HEK293T (cell line): ENCODE measurements at regions not wholly inside any gene's neighbourhood (a gene's known extent, or its start where the extent isn't known, plus 50 kb on each side); places are given as distances from the start of the nearest gene placed in this dataset.

Experiments used
- CTCF ChIA-PET: fragments of 350-600 bp; formaldehyde crosslinking; extraction: SDS; loops from one replicate; lab custom pipeline; 2021; ENCODE audit warnings: antibody characterized with exemption, inconsistent platforms; lab: Yijun Ruan, JAX
- POLR2A ChIA-PET: fragments of 350-600 bp; formaldehyde crosslinking; extraction: SDS; loops from one replicate; lab custom pipeline; 2020; ENCODE audit warnings: antibody characterized with exemption, inconsistent platforms; lab: Yijun Ruan, JAX
- DNase-seq: peaks from one replicate; pipeline ENCODE4 v3.0.0; 2012; ENCODE audit warnings: mixed read lengths; ENCODE audit errors: extremely low spot score
- ARNT ChIP-seq: fragments of 450-650 bp; IDR thresholded peaks from 2 replicates; pipeline ENCODE4 v1.6.1; 2017; ENCODE audit warnings: mild to moderate bottlenecking
- BHLHE40 ChIP-seq: fragments of 450-650 bp; IDR thresholded peaks from 2 replicates; pipeline ENCODE4 v1.6.1; 2016; ENCODE audit warnings: mild to moderate bottlenecking, moderate library complexity, borderline replicate concordance
- CTBP1 ChIP-seq: fragments of 450-650 bp; IDR thresholded peaks from 2 replicates; pipeline ENCODE4 v1.6.1; 2016; ENCODE audit warnings: borderline replicate concordance
- ELF4 ChIP-seq: fragments of 450-650 bp; IDR thresholded peaks from 2 replicates; pipeline ENCODE4 v1.6.1; 2017; ENCODE audit warnings: antibody characterized with exemption
- FOXA1 ChIP-seq: fragments of 450-650 bp; IDR thresholded peaks from 2 replicates; pipeline ENCODE4 v1.6.1; 2016; ENCODE audit warnings: mild to moderate bottlenecking
- FOXK2 ChIP-seq: fragments of 450-650 bp; IDR thresholded peaks from 2 replicates; pipeline ENCODE4 v1.6.1; 2016; ENCODE audit warnings: mild to moderate bottlenecking
- FOXM1 ChIP-seq: fragments of 450-650 bp; IDR thresholded peaks from 2 replicates; pipeline ENCODE4 v1.6.1; 2017; ENCODE audit warnings: mild to moderate bottlenecking, borderline replicate concordance
- HDGF ChIP-seq: fragments of 450-650 bp; IDR thresholded peaks from 2 replicates; pipeline ENCODE4 v1.6.1; 2017; ENCODE audit warnings: antibody characterized with exemption, borderline replicate concordance
- L3MBTL2 ChIP-seq: fragments of 450-650 bp; conservative IDR thresholded peaks from 2 replicates; pipeline ENCODE4 v1.6.1; 2016; ENCODE audit warnings: mild to moderate bottlenecking
- LEF1 ChIP-seq: fragments of 450-650 bp; IDR thresholded peaks from 2 replicates; pipeline ENCODE4 v1.6.1; 2017; ENCODE audit warnings: mild to moderate bottlenecking, borderline replicate concordance
- NFRKB ChIP-seq: fragments of 450-650 bp; IDR thresholded peaks from 2 replicates; pipeline ENCODE4 v1.6.1; 2016; ENCODE audit warnings: mild to moderate bottlenecking, moderate library complexity
- PKNOX1 ChIP-seq: fragments of 450-650 bp; IDR thresholded peaks from 2 replicates; pipeline ENCODE4 v1.6.1; 2016
- SP1 ChIP-seq: fragments of 450-650 bp; IDR thresholded peaks from 2 replicates; pipeline ENCODE4 v1.6.1; 2017
- SUZ12 ChIP-seq: fragments of 450-650 bp; IDR thresholded peaks from 2 replicates; pipeline ENCODE4 v1.6.1; 2016; ENCODE audit warnings: mild to moderate bottlenecking
- TARDBP ChIP-seq: fragments of 450-650 bp; IDR thresholded peaks from 2 replicates; pipeline ENCODE4 v1.6.1; 2016
- ZNF384 ChIP-seq: fragments of 450-650 bp; IDR thresholded peaks from 2 replicates; pipeline ENCODE4 v1.6.1; 2016

GRCh38 chr1:112267206-112267605 is 128.8 kb upstream of the CTTNBP2NL start:
- ChIA-PET POLR2A (no interaction called here), CTCF (no interaction called here)
- TF ChIP-seq TARDBP (no peak), PKNOX1 (no peak), BHLHE40 (no peak), FOXM1 (no peak), NFRKB (no peak), L3MBTL2 (no peak), CTBP1 (no peak)
- no peak for DNase-seq

GRCh38 chr1:112267929-112268328 is 128.1 kb upstream of the CTTNBP2NL start:
- DNase-seq, result no peak
- TF ChIP-seq SUZ12, result no peak
- no peak for TF ChIP-seq ARNT
- no peak for TF ChIP-seq FOXK2
- no peak for TF ChIP-seq CTBP1
- no peak for TF ChIP-seq HDGF
- TF ChIP-seq SP1, result no peak
- TF ChIP-seq BHLHE40, result no peak
- no peak for TF ChIP-seq ELF4
- no peak for TF ChIP-seq NFRKB
- TF ChIP-seq FOXA1, result no peak
- no peak for TF ChIP-seq ZNF384
- TF ChIP-seq L3MBTL2, result no peak
- no peak for TF ChIP-seq TARDBP
- no peak for TF ChIP-seq PKNOX1
- no peak for TF ChIP-seq FOXM1
- TF ChIP-seq LEF1, result no peak
- POLR2A ChIA-PET, result no interaction called here
- CTCF ChIA-PET, result no interaction called here

- TF ChIP-seq ZNF384 (no peak), L3MBTL2 (no peak), ARNT (no peak), BHLHE40 (no peak), TARDBP (no peak), PKNOX1 (no peak), FOXA1 (no peak), SP1 (no peak), NFRKB (no peak), FOXM1 (no peak), CTBP1 (no peak), LEF1 (no peak), SUZ12 (no peak), ELF4 (no peak), HDGF (no peak), FOXK2 (no peak)
- POLR2A ChIA-PET, result no interaction called here
- CTCF ChIA-PET, result no interaction called here
- DNase-seq, result no peak
Measured at GRCh38 chr1:112268408-112268807, 127.6 kb upstream of the CTTNBP2NL start.

GRCh38 chr1:112271270-112271669 is 124.7 kb upstream of the CTTNBP2NL start:
- POLR2A ChIA-PET, result no interaction called here
- CTCF ChIA-PET, result no interaction called here
- no peak for DNase-seq
- TF ChIP-seq SP1 (no peak), ZNF384 (no peak), PKNOX1 (no peak), L3MBTL2 (no peak), FOXK2 (no peak), SUZ12 (no peak), NFRKB (no peak), LEF1 (no peak), ARNT (no peak)

- TF ChIP-seq HDGF (no peak), PKNOX1 (no peak), FOXA1 (no peak), BHLHE40 (no peak), FOXM1 (no peak), ELF4 (no peak), TARDBP (no peak), L3MBTL2 (no peak), FOXK2 (no peak), ZNF384 (no peak), ARNT (no peak), SP1 (no peak)
- DNase-seq, result no peak
- CTCF ChIA-PET, result no interaction called here
- POLR2A ChIA-PET, result no interaction called here
Measured at GRCh38 chr1:112272101-112272772, 123.8 kb upstream of the CTTNBP2NL start.

GRCh38 chr1:112284796-112285195 is 111.2 kb upstream of the CTTNBP2NL start:
- TF ChIP-seq SUZ12, result no peak
- TF ChIP-seq FOXK2, result no peak
- TF ChIP-seq ZNF384, result no peak
- no peak for TF ChIP-seq BHLHE40
- no peak for TF ChIP-seq L3MBTL2
- TF ChIP-seq SP1, result no peak
- no peak for TF ChIP-seq CTBP1
- no peak for TF ChIP-seq PKNOX1
- no peak for TF ChIP-seq ELF4
- TF ChIP-seq ARNT, result no peak
- no peak for TF ChIP-seq LEF1
- TF ChIP-seq FOXA1, result no peak
- TF ChIP-seq TARDBP, result no peak
- TF ChIP-seq FOXM1, result no peak
- TF ChIP-seq HDGF, result no peak
- TF ChIP-seq NFRKB, result no peak
- ChIA-PET CTCF (no interaction called here), POLR2A (no interaction called here)
- no peak for DNase-seq
